CD4-positive, alpha-beta T cell (primary cell): ENCODE measurements at regions not wholly inside any gene's neighbourhood (a gene's known extent, or its start where the extent isn't known, plus 50 kb on each side); places are given as distances from the start of the nearest gene placed in this dataset.

ENCODE experiments used
- ATAC-seq: fragments of 200-7000 bp; cut with Tn5 transposase; one replicate; pipeline ENCODE4 v1.10.0; 2022; ENCODE audit warnings: mild to moderate bottlenecking; ENCODE audit not compliant: poor library complexity
- CTCF ChIA-PET: fragments of 350-600 bp; sonication (Branson Sonifier 250); formaldehyde crosslinking; loops from one replicate; lab custom pipeline; 2021; ENCODE audit warnings: antibody characterized with exemption, inconsistent platforms; lab: Charles Lee
- POLR2A ChIA-PET: fragments of 350-600 bp; sonication (Branson Sonifier 250); formaldehyde crosslinking; loops from one replicate; lab custom pipeline; 2021; ENCODE audit warnings: antibody characterized with exemption, inconsistent platforms; lab: Charles Lee
- DNase-seq, 14 experiments: peaks; one replicate each; pipeline ENCODE4 v3.0.0-alpha.2; 2013 to 2020; ENCODE audit warnings: mixed read lengths in 2 of 14
- H3K27ac ChIP-seq, 2 donors: one replicate each; pipeline versions ENCODE4 v1.5.1 to v1.7.0; 2013; ENCODE audit warnings: low read length in 2 of 2, low read depth in 1 of 2, mild to moderate bottlenecking in 1 of 2
- H3K27me3 ChIP-seq, 2 experiments: 1 replicate in 1 of 2; 2 replicates in 1 of 2; pipeline versions ENCODE4 v1.6.1 to v1.7.0; 2013; ENCODE audit warnings: low read length in 2 of 2, control low read depth in 1 of 2, mild to moderate bottlenecking in 1 of 2, moderate library complexity in 1 of 2; ENCODE audit not compliant: insufficient read depth in 2 of 2, control insufficient read depth in 1 of 2
- H3K36me3 ChIP-seq: one replicate; pipeline ENCODE4 v1.6.1; 2013; ENCODE audit warnings: low read length, control low read depth; ENCODE audit not compliant: insufficient read depth
- H3K4me1 ChIP-seq: one replicate; pipeline ENCODE4 v1.6.1; 2013; ENCODE audit warnings: low read length, control low read depth; ENCODE audit not compliant: insufficient read depth
- H3K4me3 ChIP-seq: one replicate; pipeline ENCODE4 v1.5.1; 2013; ENCODE audit warnings: mild to moderate bottlenecking, low read length, moderate library complexity
- H3K9me3 ChIP-seq, 2 experiments: 1 replicate in 1 of 2; 2 replicates in 1 of 2; pipeline versions ENCODE4 v1.6.1 to v1.7.0; 2013; ENCODE audit warnings: low read length in 2 of 2, mild to moderate bottlenecking in 2 of 2, control low read depth in 1 of 2, moderate library complexity in 1 of 2; ENCODE audit not compliant: control insufficient read depth in 1 of 2, insufficient read depth in 1 of 2
- H3K27ac Mint-ChIP-seq: one replicate; pipeline ENCODE4 v1.8.0; 2020; ENCODE audit warnings: mixed read lengths
- H3K27me3 Mint-ChIP-seq: one replicate; pipeline ENCODE4 v1.8.0; 2021; ENCODE audit warnings: mixed read lengths
- H3K36me3 Mint-ChIP-seq: one replicate; pipeline ENCODE4 v1.8.0; 2021; ENCODE audit warnings: low read depth, mixed read lengths
- H3K4me1 Mint-ChIP-seq: one replicate; pipeline ENCODE4 v1.8.0; 2021; ENCODE audit warnings: low read depth, mixed read lengths
- H3K4me3 Mint-ChIP-seq: one replicate; pipeline ENCODE4 v1.8.0; 2020; ENCODE audit warnings: mild to moderate bottlenecking, mixed read lengths
- H3K9me3 Mint-ChIP-seq: one replicate; pipeline ENCODE4 v1.8.0; 2020; ENCODE audit warnings: mixed read lengths
- CTCF ChIP-seq: fragments of 200-600 bp; IDR thresholded peaks from one replicate; pipeline ENCODE4 v1.8.0; 2022; ENCODE audit warnings: antibody characterized with exemption, mild to moderate bottlenecking
- intact Hi-C, 2 experiments: fragments of 100-400 bp; cut with DNase I in 1 of 2; cut with micrococcal nuclease in 1 of 2; formaldehyde crosslinking; loops; one replicate each; pipeline versions ENCODE4 v1.15.1 to v1.9.0; 2023 to 2025; cut with DNase I, micrococcal nuclease

GRCh38 chr14:39576736-39577135 is 144.5 kb upstream of the FBXO33 start:
- H3K36me3 Mint-ChIP-seq, result peaks cover 8% of the 10 kb centered on the region

GRCh38 chr14:39576258-39576657 is 144.0 kb upstream of the FBXO33 start:
- no peak for ATAC-seq
- ChIA-PET POLR2A (no interaction called here), CTCF (no interaction called here)
- Histone ChIP-seq H3K27me3 (no peaks in the 10 kb centered on the region), H3K4me3 (no peak overlapping the region), H3K4me1 (no peaks in the 10 kb centered on the region), H3K27ac (no peak overlapping the region), H3K36me3 (no peaks in the 10 kb centered on the region), H3K9me3 (peaks cover 0 to 20% of the 10 kb centered on the region in 2 experiments)
- no peak for DNase-seq
- Mint-ChIP-seq H3K27me3 (no peaks in the 10 kb centered on the region), H3K9me3 (peaks cover 17% of the 10 kb centered on the region), H3K4me3 (no peak overlapping the region), H3K36me3 (peaks cover 8% of the 10 kb centered on the region), H3K4me1 (no peaks in the 10 kb centered on the region), H3K27ac (no peak overlapping the region)
- no peak for TF ChIP-seq CTCF
- intact Hi-C loops, result no loop called here

More at GRCh38 chr14:39576736-39577135, 144.5 kb upstream of the FBXO33 start:
- H3K36me3 ChIP-seq, result no peaks in the 10 kb centered on the region
- H3K4me3 Mint-ChIP-seq, result no peak overlapping the region
- no peak for DNase-seq
- no peak for TF ChIP-seq CTCF
- peaks cover 17% of the 10 kb centered on the region for H3K9me3 Mint-ChIP-seq
- H3K4me1 ChIP-seq, result no peaks in the 10 kb centered on the region
- no peaks in the 10 kb centered on the region for H3K4me1 Mint-ChIP-seq
- H3K27me3 ChIP-seq, result no peaks in the 10 kb centered on the region
- peaks cover 0 to 20% of the 10 kb centered on the region in 2 experiments for H3K9me3 ChIP-seq
- H3K27me3 Mint-ChIP-seq, result no peaks in the 10 kb centered on the region
- intact Hi-C loops, result no loop called here
- CTCF ChIA-PET, result no interaction called here
- H3K27ac ChIP-seq, result no peak overlapping the region
- POLR2A ChIA-PET, result no interaction called here
- H3K27ac Mint-ChIP-seq, result no peak overlapping the region
- ATAC-seq, result no peak
- no peak overlapping the region for H3K4me3 ChIP-seq

- H3K27ac Mint-ChIP-seq, result no peak overlapping the region
Measured at GRCh38 chr14:39568809-39569538, 136.7 kb upstream of the FBXO33 start.

More at GRCh38 chr14:39568809-39569538, 136.7 kb upstream of the FBXO33 start:
- Mint-ChIP-seq H3K9me3 (peaks cover 9% of the 10 kb centered on the region), H3K27me3 (no peaks in the 10 kb centered on the region), H3K4me1 (no peaks in the 10 kb centered on the region), H3K4me3 (no peak overlapping the region), H3K36me3 (peaks cover 4% of the 10 kb centered on the region)
- Histone ChIP-seq H3K27me3 (no peaks in the 10 kb centered on the region), H3K36me3 (no peaks in the 10 kb centered on the region), H3K9me3 (peaks cover 0 to 5% of the 10 kb centered on the region in 2 experiments), H3K4me3 (no peak overlapping the region), H3K4me1 (no peaks in the 10 kb centered on the region), H3K27ac (no peak overlapping the region)
- TF ChIP-seq CTCF, result no peak
- intact Hi-C loops, result no loop called here
- CTCF ChIA-PET, result no interaction called here
- DNase-seq (no peak), ATAC-seq (no peak)
- POLR2A ChIA-PET, result no interaction called here
